Memory B cell (primary cell): ENCODE measurements at regions not wholly inside any gene's neighbourhood (a gene's known extent, or its start where the extent isn't known, plus 50 kb on each side); places are given as distances from the start of the nearest gene placed in this dataset.
"Not testable (repeated sequence)": the region's sequence is repeated elsewhere in the genome, so short reads cannot be mapped to it uniquely, and the experiment has no call there.

Source experiments
- ATAC-seq: fragments of 150-1000 bp; cut with Tn5 transposase; 2 replicates; pipeline ENCODE4 v1.10.0; 2021; ENCODE audit warnings: low read depth, mild to moderate bottlenecking, moderate library complexity
- DNase-seq, 2 donors: peaks; one replicate each; pipeline ENCODE4 v3.0.0; 2022; ENCODE audit warnings: low spot score in 2 of 2
- H3K27ac Mint-ChIP-seq: one replicate; pipeline ENCODE4 v1.8.0; 2022; ENCODE audit warnings: mild to moderate bottlenecking, moderate library complexity, mixed read lengths
- H3K27me3 Mint-ChIP-seq: one replicate; pipeline ENCODE4 v1.8.0; 2022; ENCODE audit warnings: mixed read lengths
- H3K36me3 Mint-ChIP-seq: one replicate; pipeline ENCODE4 v1.8.0; 2022; ENCODE audit warnings: mild to moderate bottlenecking, mixed read lengths
- H3K4me1 Mint-ChIP-seq: one replicate; pipeline ENCODE4 v1.8.0; 2022; ENCODE audit warnings: mixed read lengths
- H3K4me3 Mint-ChIP-seq: one replicate; pipeline ENCODE4 v1.8.0; 2022; ENCODE audit warnings: mild to moderate bottlenecking, moderate library complexity, mixed read lengths
- H3K9me3 Mint-ChIP-seq: one replicate; pipeline ENCODE4 v1.8.0; 2022; ENCODE audit warnings: mixed read lengths

- Mint-ChIP-seq H3K9me3 (peaks cover 1% of the 10 kb centered on the region), H3K36me3 (no peaks in the 10 kb centered on the region), H3K4me3 (no peak overlapping the region), H3K27me3 (peaks cover 9% of the 10 kb centered on the region), H3K4me1 (no peaks in the 10 kb centered on the region), H3K27ac (no peak overlapping the region)
- no peak for DNase-seq
- ATAC-seq = no peak
Observed at GRCh38 chr11:115607621-115608221, 103.5 kb upstream of the CADM1 start.

- H3K9me3 Mint-ChIP-seq = peaks cover 1% of the 10 kb centered on the region
- peaks cover 5% of the 10 kb centered on the region for H3K27me3 Mint-ChIP-seq
- H3K4me3 Mint-ChIP-seq = no peak overlapping the region
- ATAC-seq (no peak), DNase-seq (no peak)
- no peaks in the 10 kb centered on the region for H3K4me1 Mint-ChIP-seq
- H3K27ac Mint-ChIP-seq = no peak overlapping the region
- H3K36me3 Mint-ChIP-seq = no peaks in the 10 kb centered on the region
Observed at GRCh38 chr11:115606498-115607220, 102.4 kb upstream of the CADM1 start.

- Mint-ChIP-seq H3K4me1 (no peaks in the 10 kb centered on the region), H3K27me3 (peaks cover 5% of the 10 kb centered on the region), H3K36me3 (no peaks in the 10 kb centered on the region), H3K27ac (no peak overlapping the region), H3K9me3 (peaks cover 1% of the 10 kb centered on the region), H3K4me3 (no peak overlapping the region)
- DNase-seq = no peak
- no peak for ATAC-seq
Observed at GRCh38 chr11:115605871-115606497, 101.8 kb upstream of the CADM1 start.

- H3K27me3 Mint-ChIP-seq, H3K4me1 Mint-ChIP-seq, H3K36me3 Mint-ChIP-seq, H3K9me3 Mint-ChIP-seq, ATAC-seq, DNase-seq, H3K4me3 Mint-ChIP-seq, H3K27ac Mint-ChIP-seq: not testable (repeated sequence)
Observed at GRCh38 chr11:115605397-115605796, 101.2 kb upstream of the CADM1 start.

GRCh38 chr11:115599125-115599524 lies 94.9 kb upstream of the CADM1 start:
- Mint-ChIP-seq H3K4me3 (no peak overlapping the region), H3K36me3 (no peaks in the 10 kb centered on the region), H3K9me3 (peaks cover 8% of the 10 kb centered on the region), H3K27ac (no peak overlapping the region), H3K4me1 (peaks cover 3% of the 10 kb centered on the region), H3K27me3 (peaks cover 3% of the 10 kb centered on the region)
- ATAC-seq (no peak), DNase-seq (no peak)

- Mint-ChIP-seq H3K27ac (no peak overlapping the region), H3K27me3 (peaks cover 3% of the 10 kb centered on the region), H3K4me1 (peaks cover 3% of the 10 kb centered on the region), H3K9me3 (peaks cover 8% of the 10 kb centered on the region), H3K4me3 (no peak overlapping the region), H3K36me3 (no peaks in the 10 kb centered on the region)
- no peak for DNase-seq
- no peak for ATAC-seq
Observed at GRCh38 chr11:115598257-115598901, 94.2 kb upstream of the CADM1 start.

- DNase-seq = no peak
- Mint-ChIP-seq H3K9me3 (peaks cover 7% of the 10 kb centered on the region), H3K36me3 (peaks cover 2% of the 10 kb centered on the region), H3K4me3 (no peak overlapping the region), H3K4me1 (no peaks in the 10 kb centered on the region), H3K27me3 (peaks cover 12% of the 10 kb centered on the region), H3K27ac (no peak overlapping the region)
- ATAC-seq = no peak
Observed at GRCh38 chr11:115591380-115591779, 87.2 kb upstream of the CADM1 start.

GRCh38 chr11:115590254-115590653 lies 86.0 kb upstream of the CADM1 start:
- peaks cover 10% of the 10 kb centered on the region for H3K27me3 Mint-ChIP-seq
- DNase-seq (no peak), ATAC-seq (no peak)
- H3K4me3 Mint-ChIP-seq = no peak overlapping the region
- H3K36me3 Mint-ChIP-seq = peaks cover 2% of the 10 kb centered on the region
- no peak overlapping the region for H3K27ac Mint-ChIP-seq
- H3K4me1 Mint-ChIP-seq = no peaks in the 10 kb centered on the region
- peaks cover 7% of the 10 kb centered on the region for H3K9me3 Mint-ChIP-seq

- ATAC-seq (no peak), DNase-seq (no peak)
- H3K36me3 Mint-ChIP-seq = peaks cover 2% of the 10 kb centered on the region
- H3K4me1 Mint-ChIP-seq = no peaks in the 10 kb centered on the region
- no peak overlapping the region for H3K27ac Mint-ChIP-seq
- H3K4me3 Mint-ChIP-seq = no peak overlapping the region
- peaks cover 5% of the 10 kb centered on the region for H3K9me3 Mint-ChIP-seq
- H3K27me3 Mint-ChIP-seq = peaks cover 8% of the 10 kb centered on the region
Observed at GRCh38 chr11:115587718-115588342, 83.6 kb upstream of the CADM1 start.

GRCh38 chr11:115585361-115586024 lies 81.3 kb upstream of the CADM1 start:
- Mint-ChIP-seq H3K9me3 (peaks cover 6% of the 10 kb centered on the region), H3K27ac (no peak overlapping the region), H3K27me3 (peaks cover 3% of the 10 kb centered on the region), H3K4me3 (no peak overlapping the region), H3K4me1 (no peaks in the 10 kb centered on the region), H3K36me3 (peaks cover 4% of the 10 kb centered on the region)
- ATAC-seq (no peak), DNase-seq (no peak)

GRCh38 chr11:115581871-115582639 lies 77.8 kb upstream of the CADM1 start:
- ATAC-seq (no peak), DNase-seq (no peak)
- Mint-ChIP-seq H3K27ac (no peak overlapping the region), H3K9me3 (peaks cover 3% of the 10 kb centered on the region), H3K4me1 (no peaks in the 10 kb centered on the region), H3K36me3 (peaks cover 1% of the 10 kb centered on the region), H3K27me3 (peaks cover 7% of the 10 kb centered on the region), H3K4me3 (no peak overlapping the region)

- Mint-ChIP-seq H3K27me3 (peaks cover 8% of the 10 kb centered on the region), H3K4me1 (no peaks in the 10 kb centered on the region), H3K4me3 (no peak overlapping the region), H3K36me3 (peaks cover 1% of the 10 kb centered on the region), H3K27ac (no peak overlapping the region), H3K9me3 (peaks cover 1% of the 10 kb centered on the region)
- no peak for ATAC-seq
- no peak for DNase-seq
Observed at GRCh38 chr11:115580927-115581680, 76.9 kb upstream of the CADM1 start.
